Peyer's patch (tissue), 4 donors: ENCODE measurements at regions not wholly inside any gene's neighbourhood (a gene's known extent, or its start where the extent isn't known, plus 50 kb on each side); places are given as distances from the start of the nearest gene placed in this dataset.

Experiments used
- POLR2A ChIP-seq, 2 donors: fragments of 450-650 bp; IDR thresholded peaks; one replicate each; pipeline ENCODE4 v1.5.1; 2017; ENCODE audit warnings: antibody characterized with exemption in 2 of 2, mild to moderate bottlenecking in 2 of 2, moderate library complexity in 2 of 2
- TF ChIP-seq, protein P1 (sequence below), 6 experiments: fragments of 450-650 bp in 4 of 6; fragments of 200-600 bp in 2 of 6; sonication (generic) in 1 of 6; IDR thresholded peaks; one replicate each; pipeline ENCODE4 v1.5.1; 2017 to 2019; ENCODE audit warnings: antibody characterized with exemption in 6 of 6, mild to moderate bottlenecking in 3 of 6, moderate library complexity in 1 of 6

DNA sequence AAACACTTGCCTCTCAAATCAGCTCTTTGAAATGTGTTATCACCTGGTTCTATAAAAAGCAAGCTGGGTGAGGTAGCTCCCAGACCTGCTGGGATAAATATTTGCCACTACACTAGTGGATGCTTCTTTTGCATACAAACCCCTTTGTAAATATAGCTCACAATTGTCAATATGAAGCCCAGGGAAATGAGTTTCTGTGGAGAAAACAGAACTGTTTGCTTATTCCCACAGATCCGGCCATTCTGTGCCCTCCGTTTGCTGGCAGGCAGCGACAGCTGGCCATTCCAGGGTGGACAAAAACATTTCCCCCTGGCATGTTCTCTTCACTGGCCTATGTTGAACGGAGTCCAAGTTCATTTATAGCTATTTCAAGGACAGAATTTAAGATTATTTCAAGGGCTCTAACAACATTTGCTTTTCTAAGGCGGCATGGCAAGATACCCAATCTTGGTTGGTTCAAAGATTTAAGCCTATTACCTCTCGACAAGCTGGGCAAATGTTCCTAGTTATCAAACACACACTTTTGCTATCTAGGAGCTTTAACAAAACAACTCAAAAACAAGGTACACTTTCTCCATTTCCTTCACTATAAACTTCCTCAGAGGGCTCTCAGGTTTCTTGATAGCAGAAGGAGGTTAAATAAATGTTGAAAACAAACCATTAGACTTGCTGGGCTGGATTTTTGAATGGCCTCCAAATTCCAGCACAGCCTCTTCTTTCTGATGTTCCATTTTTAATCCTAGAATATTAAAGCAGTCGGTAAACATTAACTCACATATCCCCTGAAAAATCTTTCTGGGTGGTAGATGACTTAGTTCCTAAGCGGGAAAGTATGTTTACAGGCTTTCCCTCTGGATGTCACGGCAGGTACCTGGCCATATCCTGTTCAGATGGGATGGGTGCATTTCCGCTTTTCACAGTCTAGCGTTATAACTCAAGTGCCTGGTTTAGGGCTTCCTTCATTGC is 332.3 kb downstream of the PLK2 start:
- TF ChIP-seq, protein P1, sequence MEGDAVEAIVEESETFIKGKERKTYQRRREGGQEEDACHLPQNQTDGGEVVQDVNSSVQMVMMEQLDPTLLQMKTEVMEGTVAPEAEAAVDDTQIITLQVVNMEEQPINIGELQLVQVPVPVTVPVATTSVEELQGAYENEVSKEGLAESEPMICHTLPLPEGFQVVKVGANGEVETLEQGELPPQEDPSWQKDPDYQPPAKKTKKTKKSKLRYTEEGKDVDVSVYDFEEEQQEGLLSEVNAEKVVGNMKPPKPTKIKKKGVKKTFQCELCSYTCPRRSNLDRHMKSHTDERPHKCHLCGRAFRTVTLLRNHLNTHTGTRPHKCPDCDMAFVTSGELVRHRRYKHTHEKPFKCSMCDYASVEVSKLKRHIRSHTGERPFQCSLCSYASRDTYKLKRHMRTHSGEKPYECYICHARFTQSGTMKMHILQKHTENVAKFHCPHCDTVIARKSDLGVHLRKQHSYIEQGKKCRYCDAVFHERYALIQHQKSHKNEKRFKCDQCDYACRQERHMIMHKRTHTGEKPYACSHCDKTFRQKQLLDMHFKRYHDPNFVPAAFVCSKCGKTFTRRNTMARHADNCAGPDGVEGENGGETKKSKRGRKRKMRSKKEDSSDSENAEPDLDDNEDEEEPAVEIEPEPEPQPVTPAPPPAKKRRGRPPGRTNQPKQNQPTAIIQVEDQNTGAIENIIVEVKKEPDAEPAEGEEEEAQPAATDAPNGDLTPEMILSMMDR (IDR thresholded peaks at IDR 0.05), result no peak
- TF ChIP-seq POLR2A (IDR thresholded peaks at IDR 0.05), result no peak
